K562 (cell line): ENCODE measurements at regions not wholly inside any gene's neighbourhood (a gene's known extent, or its start where the extent isn't known, plus 50 kb on each side); places are given as distances from the start of the nearest gene placed in this dataset.

Experiments
- ATAC-seq: fragments of 200-7000 bp; cut with Tn5 transposase; 3 replicates; pipeline ENCODE4 v1.9.1; 2020; ENCODE audit warnings: moderate library complexity
- BruUV-seq: library from RNA; stranded (reverse); fragments of 400-500 nt; replicated peaks from 2 replicates; lab custom pipeline; 2021; lab: Mats Ljungman, UMichigan
- CTCF ChIA-PET: fragments of 300-600 bp; formaldehyde crosslinking; extraction: SDS; loops from one replicate; lab custom pipeline; 2021; ENCODE audit warnings: low intra/inter-chr PET ratio; lab: Yijun Ruan, JAX
- POLR2A ChIA-PET: fragments of 300-600, 350-650 bp; sonication (Branson Sonifier 250); formaldehyde crosslinking; extraction: SDS; loops from one replicate; lab custom pipeline; 2021; ENCODE audit warnings: antibody characterized with exemption, inconsistent platforms; lab: Yijun Ruan, JAX
- DNase-seq, 4 experiments: peaks; one replicate each; pipeline versions ENCODE4 v3.0.0 to v3.0.0-alpha.2; 2011 to 2018; ENCODE audit warnings: low spot score in 3 of 4, mixed read lengths in 3 of 4; ENCODE audit errors: extremely low read depth in 1 of 4
- FAIRE-seq: peaks from 2 replicates; lab custom pipeline; 2011; peaks lifted over from hg19 to GRCh38; lab: Jason Lieb, UNC
- H2AFZ ChIP-seq: 2 replicates; pipeline ENCODE4 v1.6.0; 2011; ENCODE audit warnings: low read depth, low read length, control low read depth, inconsistent platforms
- H3K27ac ChIP-seq: fragments of 200-600 bp; 3 replicates; pipeline ENCODE4 v1.8.0; 2011; ENCODE audit warnings: low read depth, mild to moderate bottlenecking, control low read depth, inconsistent platforms, low read length, moderate library complexity, mixed read lengths; ENCODE audit errors: extremely low read depth
- H3K27me3 ChIP-seq, 2 experiments: fragments of 300-600 bp in 1 of 2; 2 replicates in 1 of 2; 3 replicates in 1 of 2; pipeline versions ENCODE4 v1.6.0 to v1.8.0; 2011; ENCODE audit warnings: inconsistent platforms in 2 of 2, low read length in 2 of 2, mild to moderate bottlenecking in 1 of 2, mixed read lengths in 1 of 2, moderate library complexity in 1 of 2; ENCODE audit not compliant: control insufficient read depth in 2 of 2, insufficient read depth in 2 of 2
- H3K36me3 ChIP-seq: fragments of 300-600 bp; 3 replicates; pipeline ENCODE4 v1.8.0; 2011; ENCODE audit warnings: mild to moderate bottlenecking, low read length, inconsistent platforms; ENCODE audit not compliant: control insufficient read depth, insufficient read depth
- H3K4me1 ChIP-seq, 2 experiments: fragments of 200-600 bp in 1 of 2; replicated peaks in 1 of 2; 2 replicates in 1 of 2; 3 replicates in 1 of 2; pipeline versions ENCODE4 v1.5.1 to v1.8.0; 2011; ENCODE audit warnings: inconsistent platforms in 2 of 2, low read length in 2 of 2, mild to moderate bottlenecking in 1 of 2, mixed read lengths in 1 of 2, moderate library complexity in 1 of 2; ENCODE audit not compliant: control insufficient read depth in 2 of 2, insufficient read depth in 2 of 2
- H3K4me2 ChIP-seq: 2 replicates; pipeline ENCODE4 v1.6.1; 2011; ENCODE audit warnings: low read length, control low read depth, inconsistent platforms, mixed read lengths; ENCODE audit not compliant: insufficient read depth
- H3K4me3 ChIP-seq: fragments of 200-600 bp; sonication (generic), shearing (Covaris generic); 2 replicates; pipeline ENCODE4 v1.5.1; 2016; ENCODE audit warnings: control low read depth, inconsistent platforms
- H3K79me2 ChIP-seq: fragments of 200-600 bp; 3 replicates; pipeline ENCODE4 v1.8.0; 2011; ENCODE audit warnings: low read length, inconsistent platforms; ENCODE audit not compliant: control insufficient read depth, insufficient read depth
- H3K9ac ChIP-seq, 2 experiments: 2 replicates each; pipeline versions ENCODE4 v1.6.0 to v1.6.1; 2011; ENCODE audit warnings: low read depth in 2 of 2, low read length in 2 of 2, control low read depth in 1 of 2, inconsistent platforms in 1 of 2, mild to moderate bottlenecking in 1 of 2, mixed read lengths in 1 of 2; ENCODE audit not compliant: insufficient read depth in 1 of 2
- H3K9me1 ChIP-seq: one replicate; pipeline ENCODE4 v1.6.0; 2011; ENCODE audit warnings: inconsistent platforms, mild to moderate bottlenecking, low read length, moderate library complexity; ENCODE audit not compliant: control insufficient read depth, insufficient read depth
- H3K9me3 ChIP-seq: replicated peaks from 2 replicates; pipeline ENCODE4 v1.5.1; 2011; ENCODE audit warnings: low read depth, low read length, inconsistent platforms; ENCODE audit not compliant: control insufficient read depth, insufficient read depth
- H4K20me1 ChIP-seq: replicated peaks from 2 replicates; pipeline ENCODE4 v1.6.1; 2011; ENCODE audit warnings: low read length, inconsistent platforms, mixed read lengths; ENCODE audit not compliant: control insufficient read depth, insufficient read depth
- ATF2 ChIP-seq: sonication (generic); formaldehyde crosslinking; IDR thresholded peaks from 2 replicates; pipeline ENCODE4 v1.8.1; 2022; ENCODE audit warnings: missing genetic modification reagents
- ATF4 ChIP-seq: fragments of 450-650 bp; formaldehyde crosslinking; IDR thresholded peaks from 2 replicates; pipeline ENCODE4 v1.4.0; 2022; ENCODE audit warnings: mild to moderate bottlenecking, moderate library complexity
- ATF7 ChIP-seq: fragments of 450-650 bp; IDR thresholded peaks from 2 replicates; pipeline ENCODE4 v1.7.1; 2014; ENCODE audit warnings: mild to moderate bottlenecking, moderate library complexity
- CREB1 ChIP-seq, 2 experiments: sonication (generic) in 1 of 2; formaldehyde crosslinking in 1 of 2; IDR thresholded peaks; 2 replicates each; pipeline versions ENCODE4 v1.6.1 to v1.8.0; 2012 to 2022; ENCODE audit warnings: inconsistent platforms in 1 of 2, mild to moderate bottlenecking in 1 of 2, missing genetic modification reagents in 1 of 2, moderate library complexity in 1 of 2
- E2F5 ChIP-seq: sonication (generic); formaldehyde crosslinking; IDR thresholded peaks from 2 replicates; pipeline ENCODE4 v1.8.0; 2022; ENCODE audit warnings: mild to moderate bottlenecking, missing genetic modification reagents
- EZH2 ChIP-seq: IDR thresholded peaks from 2 replicates; pipeline ENCODE4 v1.6.1; 2012; ENCODE audit warnings: low read depth, mild to moderate bottlenecking, inconsistent platforms, low read length, borderline replicate concordance
- HDAC6 ChIP-seq: IDR thresholded peaks from 2 replicates; pipeline ENCODE4 v1.6.1; 2012; ENCODE audit warnings: low read depth, mild to moderate bottlenecking, control low read depth, inconsistent platforms, low read length, moderate library complexity
- HMBOX1 ChIP-seq: sonication (generic); IDR thresholded peaks from 2 replicates; pipeline ENCODE4 v1.6.1; 2016
- HNRNPK ChIP-seq: fragments of 200-400 bp; formaldehyde crosslinking; IDR thresholded peaks from one replicate; pipeline ENCODE4 v1.6.1; 2018; ENCODE audit warnings: mild to moderate bottlenecking, low read depth, low read length; ENCODE audit not compliant: poor library complexity, severe bottlenecking
- ID3 ChIP-seq, 2 experiments: fragments of 250-450 bp in 1 of 2; fragments of 450-650 bp in 1 of 2; sonication (Bioruptor Pico) in 1 of 2; IDR thresholded peaks; 2 replicates each; pipeline versions ENCODE4 v1.6.1 to v1.8.0; 2016 to 2021; ENCODE audit warnings: mild to moderate bottlenecking in 2 of 2, moderate library complexity in 2 of 2, missing compliant biosample characterization in 1 of 2, missing genetic modification characterization in 1 of 2
- LEF1 ChIP-seq: fragments of 450-650 bp; IDR thresholded peaks from 2 replicates; pipeline ENCODE4 v1.6.1; 2016; ENCODE audit warnings: mild to moderate bottlenecking
- NONO ChIP-seq, 2 experiments: fragments of 200-400 bp in 1 of 2; fragments of 450-650 bp in 1 of 2; formaldehyde crosslinking in 1 of 2; IDR thresholded peaks; 2 replicates each; pipeline ENCODE4 v1.6.1; 2017; ENCODE audit warnings: low read depth in 2 of 2, mild to moderate bottlenecking in 2 of 2, moderate library complexity in 2 of 2, low read length in 1 of 2
- PHF21A ChIP-seq: fragments of 450-650 bp; IDR thresholded peaks from 2 replicates; pipeline ENCODE4 v1.6.1; 2017; ENCODE audit warnings: low read depth, borderline replicate concordance
- SMC3 ChIP-seq: conservative IDR thresholded peaks from 2 replicates; pipeline ENCODE4 v1.6.1; 2011; ENCODE audit warnings: low read depth, low read length, improper control_type of control experiment; ENCODE audit not compliant: insufficient read depth
- TAF7 ChIP-seq: fragments of 450-650 bp; IDR thresholded peaks from 2 replicates; pipeline ENCODE4 v1.6.1; 2016; ENCODE audit warnings: missing genetic modification characterization, missing compliant biosample characterization
- TFAM ChIP-seq: fragments of 250-450 bp; sonication (Bioruptor Pico); conservative IDR thresholded peaks from 2 replicates; pipeline ENCODE4 v1.5.0; 2021; ENCODE audit warnings: mild to moderate bottlenecking, moderate library complexity
- ZNF146 ChIP-seq: IDR thresholded peaks from one replicate; pipeline ENCODE4 v1.6.1; 2018; ENCODE audit warnings: missing compliant biosample characterization; ENCODE audit not compliant: unreplicated experiment
- ZSCAN29 ChIP-seq: fragments of 450-650 bp; IDR thresholded peaks from 2 replicates; pipeline ENCODE4 v1.6.1; 2017
- WGBS: fragments of 100-300 bp; shearing (Covaris generic); methylation state at CpG from one replicate; pipeline ENCODE4 v1.1.6; 2016; ENCODE audit warnings: low coverage, mixed read lengths; ENCODE audit not compliant: insufficient coverage; ENCODE audit errors: missing lambda C conversion rate; 5-methylcytosine and 5-hydroxymethylcytosine counted together
- in situ Hi-C: fragments of 300-500 bp; cut with MboI; formaldehyde crosslinking; loops from 4 replicates; pipeline ENCODE4 v1.15.0; 2018; ENCODE audit warnings: inconsistent platforms, mixed read lengths
- intact Hi-C: fragments of 100-400 bp; cut with micrococcal nuclease; formaldehyde crosslinking; loops from 2 replicates; pipeline ENCODE4 v1.14.2; 2022

GRCh38 chr15:62607114-62607462 is 435.5 kb upstream of the TPM1 start (continued):
- no peak for TF ChIP-seq HDAC6
- no peak for TF ChIP-seq HNRNPK
- no peak for TF ChIP-seq ATF7
- TF ChIP-seq, all 486 proteins: peak for 0

GRCh38 chr15:62607643-62608042 is 434.9 kb upstream of the TPM1 start:
- Histone ChIP-seq H3K27me3 (peaks cover 0 to 16% of the 10 kb centered on the region in 2 experiments; a peak in 3 of 5 replicates), H2AFZ (no peak overlapping the region), H3K4me1 (no peaks in the 10 kb centered on the region), H3K9me1 (peaks cover 2% of the 10 kb centered on the region), H3K4me2 (no peak overlapping the region), H3K36me3 (no peaks in the 10 kb centered on the region), H4K20me1 (no peaks in the 10 kb centered on the region; the same call in 1 of the 2 replicates), H3K9ac (no peak overlapping the region), H3K79me2 (no peaks in the 10 kb centered on the region), H3K9me3 (no peaks in the 10 kb centered on the region), H3K4me3 (no peak overlapping the region), H3K27ac (no peak overlapping the region)
- no peak for DNase-seq
- TF ChIP-seq ID3 (CRISPR knock-in tag; IDR thresholded peaks at IDR 0.05) (no peak), ID3 (tag; IDR thresholded peaks at IDR 0.05) (no peak), CREB1 (IDR thresholded peaks at IDR 0.05) (no peak), CREB1 (CRISPR knock-in tag; IDR thresholded peaks at IDR 0.05) (no peak), PHF21A (no peak), E2F5 (CRISPR knock-in tag) (no peak), EZH2 (no peak), SMC3 (no peak), NONO (IDR thresholded peaks at IDR 0.05; ENCODE audit: low read depth in 2 of 2, low read length in 1 of 2) (no peak), TFAM (CRISPR knock-in tag) (no peak), ZNF146 (CRISPR knock-in tag) (no peak), TAF7 (no peak), ZSCAN29 (no peak), ATF2 (CRISPR knock-in tag) (no peak), LEF1 (no peak), HMBOX1 (no peak), ATF4 (CRISPR knock-in tag) (no peak)
- ATAC-seq = no peak
- intact Hi-C loops (no loop called here), in situ Hi-C loops (no loop called here)
- CTCF ChIA-PET = no interaction called here
- BruUV-seq = no TSS peak
- WGBS = 0% methylated on average over 3 of the region's 3 CpGs
- POLR2A ChIA-PET = no interaction called here
- FAIRE-seq = no peak
